ENCODE measurements at regions not wholly inside any gene's neighbourhood (a gene's known extent, or its start where the extent isn't known, plus 50 kb on each side); places are given as distances from the start of the nearest gene placed in this dataset.

GRCh38 chr2:38171208-38171855, 95.4 kb upstream of the CYP1B1 start:
- DNase-seq (ENCODE audit: low read depth): no peak

GRCh38 chr2:38170733-38171132, 94.8 kb upstream of the CYP1B1 start:
- DNase-seq (ENCODE audit: low read depth): no peak

GRCh38 chr2:38170067-38170466, 94.1 kb upstream of the CYP1B1 start:
- DNase-seq (ENCODE audit: low read depth): no peak

- DNase-seq (ENCODE audit: low read depth): no peak
Observed at GRCh38 chr2:38168710-38169480, 92.9 kb upstream of the CYP1B1 start.

GRCh38 chr2:38167968-38168350, 92.0 kb upstream of the CYP1B1 start:
- no peak for DNase-seq (ENCODE audit: low read depth)

GRCh38 chr2:38165698-38166097, 89.7 kb upstream of the CYP1B1 start:
- no peak for DNase-seq (ENCODE audit: low read depth)

GRCh38 chr2:38164881-38165280, 88.9 kb upstream of the CYP1B1 start:
- DNase-seq (ENCODE audit: low read depth): no peak

GRCh38 chr2:38163579-38163978, 87.6 kb upstream of the CYP1B1 start:
- no peak for DNase-seq (ENCODE audit: low read depth)

- no peak for DNase-seq (ENCODE audit: low read depth)
Observed at GRCh38 chr2:38163006-38163405, 87.1 kb upstream of the CYP1B1 start.

GRCh38 chr2:38160516-38160915, 84.6 kb upstream of the CYP1B1 start:
- DNase-seq (ENCODE audit: low read depth): no peak

- DNase-seq (ENCODE audit: low read depth): no peak
Observed at GRCh38 chr2:38159597-38159996, 83.6 kb upstream of the CYP1B1 start.

- no peak for DNase-seq (ENCODE audit: low read depth)
Observed at GRCh38 chr2:38159191-38159590, 83.2 kb upstream of the CYP1B1 start.

GRCh38 chr2:38158378-38159118, 82.6 kb upstream of the CYP1B1 start:
- no peak for DNase-seq (ENCODE audit: low read depth)

GRCh38 chr2:38156436-38156835, 80.5 kb upstream of the CYP1B1 start:
- no peak for DNase-seq (ENCODE audit: low read depth)

- no peak for DNase-seq (ENCODE audit: low read depth)
Observed at GRCh38 chr2:38155015-38155414, 79.1 kb upstream of the CYP1B1 start.

- no peak for DNase-seq (ENCODE audit: low read depth)
Observed at GRCh38 chr2:38154395-38154794, 78.4 kb upstream of the CYP1B1 start.

- no peak for DNase-seq (ENCODE audit: low read depth)
Observed at GRCh38 chr2:38153476-38154135, 77.7 kb upstream of the CYP1B1 start.

- no peak for DNase-seq (ENCODE audit: low read depth)
Observed at GRCh38 chr2:38152913-38153312, 77.0 kb upstream of the CYP1B1 start.

GRCh38 chr2:38152035-38152434, 76.1 kb upstream of the CYP1B1 start:
- DNase-seq (ENCODE audit: low read depth): no peak

- DNase-seq (ENCODE audit: low read depth): no peak
Observed at GRCh38 chr2:38149531-38149930, 73.6 kb upstream of the CYP1B1 start.

- peak; percentile 32 for DNase-seq (ENCODE audit: low read depth)
Observed at GRCh38 chr2:38148501-38148900, 72.5 kb upstream of the CYP1B1 start.
